Upper lobe of left lung (tissue), 6 donors: ENCODE measurements at regions not wholly inside any gene's neighbourhood (a gene's known extent, or its start where the extent isn't known, plus 50 kb on each side); places are given as distances from the start of the nearest gene placed in this dataset.

ENCODE experiments used
- ATAC-seq, 2 donors: fragments of 200-7000 bp; cut with Tn5 transposase; one replicate each; pipeline ENCODE4 v1.9.1; 2022; ENCODE audit warnings: mild to moderate bottlenecking in 2 of 2, moderate library complexity in 2 of 2; ENCODE audit not compliant: low FRiP score in 2 of 2
- DNase-seq, 2 donors: peaks; one replicate each; pipeline ENCODE4 v3.0.0-alpha.2; 2019 to 2020
- H3K27ac ChIP-seq, 4 donors: fragments of 200-600 bp; sonication (generic); one replicate each; pipeline ENCODE4 v1.5.1; 2016 to 2019
- H3K27me3 ChIP-seq, 4 donors: fragments of 200-600 bp; sonication (generic); one replicate each; pipeline ENCODE4 v1.5.1; 2017 to 2019
- H3K36me3 ChIP-seq, 4 donors: fragments of 200-600 bp; sonication (generic); one replicate each; pipeline ENCODE4 v1.5.1; 2016 to 2019
- H3K4me1 ChIP-seq, 4 donors: fragments of 200-600 bp; sonication (generic); one replicate each; pipeline ENCODE4 v1.5.1; 2018 to 2019
- H3K4me3 ChIP-seq, 4 donors: fragments of 200-600 bp; sonication (generic); one replicate each; pipeline ENCODE4 v1.5.1; 2017 to 2019; ENCODE audit warnings: mild to moderate bottlenecking in 2 of 4, moderate library complexity in 1 of 4
- H3K9me3 ChIP-seq, 4 donors: fragments of 200-600 bp; sonication (generic); one replicate each; pipeline ENCODE4 v1.5.1; 2018 to 2019
- CTCF ChIP-seq, 6 experiments: fragments of 450-650 bp in 4 of 6; fragments of 200-600 bp in 2 of 6; sonication (generic) in 2 of 6; IDR thresholded peaks; one replicate each; pipeline ENCODE4 v1.5.1; 2016 to 2019; ENCODE audit warnings: antibody characterized with exemption in 6 of 6
- EP300 ChIP-seq, 4 donors: sonication (generic); formaldehyde crosslinking; IDR thresholded peaks; one replicate each; pipeline ENCODE4 v1.5.1; 2017; ENCODE audit warnings: antibody characterized with exemption in 4 of 4, control low read depth in 2 of 4
- POLR2A ChIP-seq, 4 donors: fragments of 450-650 bp; IDR thresholded peaks; one replicate each; pipeline ENCODE4 v1.5.1; 2016 to 2017; ENCODE audit warnings: antibody characterized with exemption in 4 of 4, mild to moderate bottlenecking in 2 of 4
- POLR2AphosphoS5 ChIP-seq, 2 donors: sonication (generic); formaldehyde crosslinking; IDR thresholded peaks; one replicate each; pipeline ENCODE4 v1.5.1; 2017; ENCODE audit warnings: antibody characterized with exemption in 2 of 2
- WGBS, 2 donors: methylation state at CpG; one replicate each; pipeline ENCODE4 v1.1.5; 2017 to 2018; 5-methylcytosine and 5-hydroxymethylcytosine counted together
- donor health status: DM: no; HTN: no; CAD: no; lungs with moderate emphysema.
- donor health status: DM: no; HTN: yes; CAD: no; lungs with severe emphysema.

GRCh38 chr5:125130591-125130990 lies 384.2 kb upstream of the ZNF608 start:
- Histone ChIP-seq H3K9me3 (no peaks in the 10 kb centered on the region), H3K4me1 (peaks cover 0 to 8% (median 0%) of the 10 kb centered on the region in 4 donors), H3K27me3 (no peaks in the 10 kb centered on the region), H3K27ac (no peak overlapping the region), H3K36me3 (no peaks in the 10 kb centered on the region), H3K4me3 (no peak overlapping the region)
- WGBS, 2 donors, result 90 to 95% methylated on average over 2 of the region's 2 CpGs
- no peak for TF ChIP-seq POLR2AphosphoS5 (IDR thresholded peaks at IDR 0.05)
- no peak for TF ChIP-seq POLR2A (IDR thresholded peaks at IDR 0.05)
- no peak for TF ChIP-seq CTCF (IDR thresholded peaks at IDR 0.05)
- TF ChIP-seq EP300 (IDR thresholded peaks at IDR 0.05), result no peak
- no peak for ATAC-seq
- no peak for DNase-seq

- Histone ChIP-seq H3K4me3 (no peak overlapping the region), H3K27ac (no peak overlapping the region), H3K4me1 (no peaks in the 10 kb centered on the region), H3K9me3 (no peaks in the 10 kb centered on the region), H3K27me3 (no peaks in the 10 kb centered on the region), H3K36me3 (no peaks in the 10 kb centered on the region)
- DNase-seq, result no peak
- ATAC-seq, result peak in 1 of 2 donors; percentile 34
- no peak for TF ChIP-seq POLR2AphosphoS5 (IDR thresholded peaks at IDR 0.05)
- TF ChIP-seq CTCF (IDR thresholded peaks at IDR 0.05), result no peak
- TF ChIP-seq EP300 (IDR thresholded peaks at IDR 0.05), result no peak
- TF ChIP-seq POLR2A (IDR thresholded peaks at IDR 0.05), result no peak
- WGBS, 2 donors, result 83 to 92% methylated on average over 3 of the region's 3 CpGs
Observed at GRCh38 chr5:125134216-125135081, 388.0 kb upstream of the ZNF608 start.

- no peak overlapping the region for H3K27ac ChIP-seq
- TF ChIP-seq CTCF (IDR thresholded peaks at IDR 0.05), result no peak
- no peak for TF ChIP-seq POLR2A (IDR thresholded peaks at IDR 0.05)
- no peak for TF ChIP-seq POLR2AphosphoS5 (IDR thresholded peaks at IDR 0.05)
- TF ChIP-seq EP300 (IDR thresholded peaks at IDR 0.05), result no peak
- ATAC-seq (no peak), DNase-seq (no peak)
- no peak overlapping the region for H3K4me3 ChIP-seq
- no peaks in the 10 kb centered on the region for H3K27me3 ChIP-seq
- WGBS, 2 donors, result 77 to 97% methylated on average over 3 of the region's 3 CpGs
- H3K4me1 ChIP-seq, result no peaks in the 10 kb centered on the region
- H3K36me3 ChIP-seq, result no peaks in the 10 kb centered on the region
- H3K9me3 ChIP-seq, result no peaks in the 10 kb centered on the region
Observed at GRCh38 chr5:125137535-125137934, 391.1 kb upstream of the ZNF608 start.

GRCh38 chr5:125138266-125138665 lies 391.8 kb upstream of the ZNF608 start:
- no peak for DNase-seq
- H3K27me3 ChIP-seq, result no peaks in the 10 kb centered on the region
- no peak overlapping the region for H3K27ac ChIP-seq
- no peaks in the 10 kb centered on the region for H3K36me3 ChIP-seq
- H3K4me3 ChIP-seq, result no peak overlapping the region
- TF ChIP-seq CTCF (IDR thresholded peaks at IDR 0.05) (no peak), POLR2A (IDR thresholded peaks at IDR 0.05) (no peak), POLR2AphosphoS5 (IDR thresholded peaks at IDR 0.05) (no peak), EP300 (IDR thresholded peaks at IDR 0.05) (no peak)
- no peak for ATAC-seq
- H3K9me3 ChIP-seq, result no peaks in the 10 kb centered on the region
- WGBS, 2 donors, result 54 to 70% methylated on average over 1 of the region's 1 CpG
- no peaks in the 10 kb centered on the region for H3K4me1 ChIP-seq

- 96 to 97% methylated on average over 2 of the region's 2 CpGs for WGBS, 2 donors
- Histone ChIP-seq H3K36me3 (no peaks in the 10 kb centered on the region), H3K27me3 (no peaks in the 10 kb centered on the region), H3K27ac (no peak overlapping the region), H3K4me1 (no peaks in the 10 kb centered on the region), H3K4me3 (no peak overlapping the region), H3K9me3 (no peaks in the 10 kb centered on the region)
- DNase-seq, result no peak
- no peak for TF ChIP-seq POLR2AphosphoS5 (IDR thresholded peaks at IDR 0.05)
- no peak for TF ChIP-seq EP300 (IDR thresholded peaks at IDR 0.05)
- no peak for TF ChIP-seq POLR2A (IDR thresholded peaks at IDR 0.05)
- no peak for TF ChIP-seq CTCF (IDR thresholded peaks at IDR 0.05)
- no peak for ATAC-seq
Observed at GRCh38 chr5:125139590-125139989, 393.2 kb upstream of the ZNF608 start.
